Tibial nerve (tissue), 4 donors: ENCODE measurements at regions not wholly inside any gene's neighbourhood (a gene's known extent, or its start where the extent isn't known, plus 50 kb on each side); places are given as distances from the start of the nearest gene placed in this dataset.

Source experiments
- CTCF ChIP-seq, 5 experiments: fragments of 200-600 bp in 3 of 5; fragments of 450-650 bp in 2 of 5; sonication (generic) in 3 of 5; IDR thresholded peaks; one replicate each; pipeline ENCODE4 v1.5.1; 2016 to 2019; ENCODE audit warnings: antibody characterized with exemption in 5 of 5, mild to moderate bottlenecking in 3 of 5, moderate library complexity in 2 of 5
- EP300 ChIP-seq, 2 donors: sonication (generic); formaldehyde crosslinking; IDR thresholded peaks; one replicate each; pipeline ENCODE4 v1.6.1; 2017; ENCODE audit warnings: antibody characterized with exemption in 2 of 2, mild to moderate bottlenecking in 1 of 2
- POLR2A ChIP-seq, 2 donors: fragments of 450-650 bp; IDR thresholded peaks; one replicate each; pipeline ENCODE4 v1.6.1; 2017; ENCODE audit warnings: antibody characterized with exemption in 2 of 2, mild to moderate bottlenecking in 2 of 2, moderate library complexity in 2 of 2

GRCh38 chr1:93028542-93028941 lies 50.5 kb upstream of the MTF2 start:
- TF ChIP-seq CTCF (IDR thresholded peaks at IDR 0.05) (no peak), POLR2A (IDR thresholded peaks at IDR 0.05) (no peak), EP300 (IDR thresholded peaks at IDR 0.05) (no peak)
